ENCODE measurements at regions not wholly inside any gene's neighbourhood (a gene's known extent, or its start where the extent isn't known, plus 50 kb on each side); places are given as distances from the start of the nearest gene placed in this dataset.

GRCh38 chr1:58047265-58047858, 499.2 kb downstream of the OMA1 start:
- no peak overlapping the region for H3K4me3 ChIP-seq (ENCODE audit: low read depth, low read length)
- DNase-seq (ENCODE audit: low read depth): no peak

DNA sequence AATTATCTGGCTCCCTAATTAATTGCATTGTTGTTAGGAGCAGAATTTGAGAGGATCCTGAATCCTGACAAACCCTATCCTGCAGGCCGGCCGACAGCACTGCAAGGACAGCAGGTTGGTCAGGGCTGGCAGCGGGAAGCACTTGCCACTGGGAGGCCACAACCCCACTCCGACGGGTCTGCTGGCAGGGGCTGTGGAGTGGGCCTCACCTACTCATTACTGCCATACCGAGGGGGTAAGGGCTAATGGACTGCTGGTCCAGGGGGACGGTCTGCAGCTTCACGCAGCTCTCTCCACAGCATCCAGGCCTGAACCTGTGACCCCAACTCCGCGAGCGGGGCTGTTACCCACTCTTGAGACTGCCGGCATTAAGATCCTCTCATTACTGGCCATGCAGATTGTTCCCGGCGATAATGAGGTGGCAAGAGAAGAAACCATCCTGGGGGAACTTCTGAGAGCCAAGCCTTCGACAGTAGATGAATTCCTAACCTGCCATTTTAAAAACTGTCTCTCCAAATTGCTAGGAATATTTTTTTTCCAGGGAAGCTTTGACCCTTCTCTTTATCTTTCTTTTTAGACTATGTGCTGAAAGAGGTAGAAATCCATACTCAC, 501.3 kb downstream of the OMA1 start:
- DNase-seq (ENCODE audit: low read depth): no peak
- H3K4me3 ChIP-seq (ENCODE audit: low read depth, low read length): no peak overlapping the region

GRCh38 chr1:58041621-58042020, 504.9 kb downstream of the OMA1 start:
- H3K4me3 ChIP-seq (ENCODE audit: low read depth, low read length): no peak overlapping the region
- DNase-seq (ENCODE audit: low read depth): no peak

GRCh38 chr1:58038574-58038973, 508.0 kb downstream of the OMA1 start:
- no peak for DNase-seq (ENCODE audit: low read depth)
- H3K4me3 ChIP-seq (ENCODE audit: low read depth, low read length): no peak overlapping the region

GRCh38 chr1:58035523-58035922, 511.0 kb downstream of the OMA1 start:
- H3K4me3 ChIP-seq (ENCODE audit: low read depth, low read length): no peak overlapping the region
- DNase-seq (ENCODE audit: low read depth): no peak

GRCh38 chr1:58033311-58033710, 513.2 kb downstream of the OMA1 start:
- DNase-seq (ENCODE audit: low read depth): no peak
- no peak overlapping the region for H3K4me3 ChIP-seq (ENCODE audit: low read depth, low read length)

- no peak overlapping the region for H3K4me3 ChIP-seq (ENCODE audit: low read depth, low read length)
- DNase-seq (ENCODE audit: low read depth): no peak
These were observed 513.9 kb downstream of the OMA1 start for GRCh38 chr1:58032611-58033073.

DNA sequence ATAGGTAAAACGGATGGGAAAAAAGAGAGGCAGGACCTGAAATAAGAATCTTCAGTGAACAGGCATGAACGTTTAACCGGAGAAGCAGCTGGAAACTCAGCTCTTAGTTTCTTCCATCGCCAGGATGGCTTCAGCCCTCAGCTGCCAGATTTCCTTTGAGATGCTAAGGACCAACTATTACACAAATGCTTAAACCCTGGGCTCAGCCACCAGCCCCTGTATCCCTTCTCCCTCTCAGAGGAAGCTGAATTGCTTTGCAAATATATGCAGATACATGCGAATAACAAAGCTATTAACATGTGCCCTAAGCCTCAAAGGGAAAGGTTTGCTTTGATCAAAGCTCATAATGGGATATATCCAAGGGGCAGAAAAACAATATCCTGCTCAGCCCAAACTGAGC, 515.1 kb downstream of the OMA1 start:
- no peak overlapping the region for H3K4me3 ChIP-seq (ENCODE audit: low read depth, low read length)
- no peak for DNase-seq (ENCODE audit: low read depth)

GRCh38 chr1:58030456-58030855, 516.1 kb downstream of the OMA1 start:
- no peak overlapping the region for H3K4me3 ChIP-seq (ENCODE audit: low read depth, low read length)
- no peak for DNase-seq (ENCODE audit: low read depth)

GRCh38 chr1:58017641-58018040, 528.9 kb downstream of the OMA1 start:
- DNase-seq (ENCODE audit: low read depth): no peak

DNA sequence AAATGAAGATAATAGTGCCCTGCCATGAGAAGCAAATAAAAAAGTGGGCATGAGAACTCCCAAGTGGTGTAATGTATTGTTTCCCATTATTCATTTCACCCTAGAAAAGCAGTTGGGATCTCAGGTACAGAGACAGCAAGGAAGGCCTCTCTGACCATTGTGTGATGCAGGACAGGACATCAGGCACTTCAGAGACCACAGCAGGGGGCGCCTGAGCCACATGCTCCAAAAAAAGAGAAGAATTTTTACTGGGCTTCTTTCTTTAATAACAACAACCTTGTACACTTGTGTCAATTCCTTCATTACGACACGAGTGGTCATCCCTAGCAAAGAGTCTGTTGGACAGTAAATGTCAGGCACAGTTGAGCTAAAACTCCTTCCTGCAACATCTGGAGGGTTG, 533.3 kb downstream of the OMA1 start:
- H3K4me3 ChIP-seq (ENCODE audit: low read depth, low read length): no peak overlapping the region
- no peak for DNase-seq (ENCODE audit: low read depth)

More at GRCh38 chr1:58017641-58018040, 528.9 kb downstream of the OMA1 start:
- H3K4me3 ChIP-seq (ENCODE audit: low read depth, low read length): no peak overlapping the region

- DNase-seq (ENCODE audit: low read depth): no peak
- no peak overlapping the region for H3K4me3 ChIP-seq (ENCODE audit: low read depth, low read length)
These were observed 534.5 kb downstream of the OMA1 start for GRCh38 chr1:58011978-58012377.

- DNase-seq (ENCODE audit: low read depth): no peak
- H3K4me3 ChIP-seq (ENCODE audit: low read depth, low read length): no peak overlapping the region
These were observed 540.0 kb downstream of the OMA1 start for GRCh38 chr1:58006421-58007046.

GRCh38 chr1:58005212-58005611, 541.3 kb downstream of the OMA1 start:
- no peak overlapping the region for H3K4me3 ChIP-seq (ENCODE audit: low read depth, low read length)
- DNase-seq (ENCODE audit: low read depth): no peak

GRCh38 chr1:58003988-58004387, 542.5 kb downstream of the OMA1 start:
- H3K4me3 ChIP-seq (ENCODE audit: low read depth, low read length): no peak overlapping the region
- no peak for DNase-seq (ENCODE audit: low read depth)

DNA sequence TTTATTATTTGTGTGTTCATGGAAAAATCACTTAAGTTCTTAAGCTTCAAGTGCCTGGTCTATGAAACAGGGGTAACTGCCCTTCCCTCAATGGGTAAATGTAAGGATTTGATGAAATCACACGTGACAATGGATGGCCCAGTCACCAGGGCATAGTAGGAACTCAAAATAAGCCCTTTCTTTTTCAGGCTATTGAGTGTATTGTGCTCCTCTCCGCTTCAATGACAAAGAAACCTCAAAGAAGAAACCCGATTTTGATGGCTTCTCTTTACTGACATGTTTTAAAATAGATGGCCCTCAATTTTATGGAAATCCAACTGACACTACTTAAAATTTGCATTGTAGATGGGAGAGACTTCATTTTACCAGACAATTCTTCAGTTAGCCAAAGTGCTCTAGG, 543.5 kb downstream of the OMA1 start:
- no peak for DNase-seq (ENCODE audit: low read depth)
- no peak overlapping the region for H3K4me3 ChIP-seq (ENCODE audit: low read depth, low read length)

GRCh38 chr1:58000821-58001220, 545.7 kb downstream of the OMA1 start:
- H3K4me3 ChIP-seq (ENCODE audit: low read depth, low read length): no peak overlapping the region
- DNase-seq (ENCODE audit: low read depth): no peak

- no peak overlapping the region for H3K4me3 ChIP-seq (ENCODE audit: low read depth, low read length)
- no peak for DNase-seq (ENCODE audit: low read depth)
These were observed 546.4 kb downstream of the OMA1 start for GRCh38 chr1:58000116-58000515.

DNA sequence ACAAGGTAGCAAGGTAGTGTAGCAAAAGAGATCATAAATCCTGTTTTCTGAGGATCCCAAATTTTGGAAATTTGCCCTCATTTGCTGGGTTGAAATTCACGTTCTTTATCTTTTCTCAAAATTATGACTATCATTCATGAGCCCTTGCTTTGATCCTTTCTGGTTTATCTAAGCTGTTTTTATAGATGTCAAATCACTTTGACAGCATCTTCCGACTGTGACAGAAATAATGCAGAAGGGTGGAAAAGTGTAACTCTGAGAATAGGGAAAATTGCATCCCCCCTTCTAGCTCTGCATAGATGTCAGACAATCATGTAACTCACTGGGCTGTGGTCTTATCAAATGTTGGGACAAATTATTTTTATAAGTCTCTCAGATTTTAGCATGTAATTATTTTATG, 550.1 kb downstream of the OMA1 start:
- no peak overlapping the region for H3K4me3 ChIP-seq (ENCODE audit: low read depth, low read length)
- no peak for DNase-seq (ENCODE audit: low read depth)

- DNase-seq (ENCODE audit: low read depth): no peak
- H3K4me3 ChIP-seq (ENCODE audit: low read depth, low read length): no peak overlapping the region
These were observed 555.2 kb downstream of the OMA1 start for GRCh38 chr1:57991289-57991688.

DNA sequence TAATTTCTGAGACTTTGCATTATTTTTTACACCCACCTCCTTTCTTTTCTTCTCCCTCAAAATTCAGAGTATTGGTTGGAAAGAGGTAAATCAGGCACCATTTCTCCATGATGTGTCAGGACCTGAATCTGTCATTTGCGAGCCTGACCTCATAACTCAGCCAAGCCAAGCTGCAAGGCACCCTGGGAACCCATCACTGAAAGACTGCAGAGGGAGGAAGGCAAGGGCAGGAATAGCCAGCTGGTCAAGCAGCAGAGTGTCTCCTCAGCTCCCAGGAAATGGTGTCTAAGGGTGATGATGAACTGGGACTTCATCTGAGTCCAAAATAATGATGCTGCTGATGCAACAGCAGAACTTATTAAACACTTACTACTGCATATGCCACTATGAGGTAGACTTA, 556.6 kb downstream of the OMA1 start:
- no peak overlapping the region for H3K4me3 ChIP-seq (ENCODE audit: low read depth, low read length)
- DNase-seq (ENCODE audit: low read depth): no peak
